NT2/D1 (cell line): ENCODE measurements at regions not wholly inside any gene's neighbourhood (a gene's known extent, or its start where the extent isn't known, plus 50 kb on each side); places are given as distances from the start of the nearest gene placed in this dataset.

Experiments
- SUZ12 ChIP-seq: IDR thresholded peaks from 2 replicates; pipeline ENCODE4 v1.6.1; 2011; ENCODE audit not compliant: insufficient read length, insufficient read depth; ENCODE audit errors: extremely low read depth
- YY1 ChIP-seq: IDR thresholded peaks from 2 replicates; pipeline ENCODE4 v1.6.1; 2011; ENCODE audit not compliant: insufficient read length, insufficient read depth
- ZNF274 ChIP-seq: IDR thresholded peaks from 2 replicates; pipeline ENCODE4 v1.6.1; 2011; ENCODE audit warnings: mild to moderate bottlenecking, low read depth, low read length

- TF ChIP-seq YY1 (no peak), SUZ12 (no peak), ZNF274 (no peak)
Observed at GRCh38 chr2:107364361-107364950, 462.2 kb upstream of the RGPD4 start.
